ENCODE measurements at regions not wholly inside any gene's neighbourhood (a gene's known extent, or its start where the extent isn't known, plus 50 kb on each side); places are given as distances from the start of the nearest gene placed in this dataset.

GRCh38 chr16:55078699-55079410 is 148.2 kb downstream of the IRX5 start:
- H3K4me2 ChIP-seq (ENCODE audit: low read depth, low read length, poor library complexity, severe bottlenecking) = no peak overlapping the region
- TF ChIP-seq CTCF (conservative IDR thresholded peaks at IDR 0.05; ENCODE audit: low read length) (no peak), EZH2phosphoT487 (IDR thresholded peaks at IDR 0.05; ENCODE audit: borderline replicate concordance) (no peak)

GRCh38 chr16:55081622-55082590 is 151.2 kb downstream of the IRX5 start:
- H3K9me3 ChIP-seq (ENCODE audit: insufficient read depth, low read depth, low read length) = no peaks in the 10 kb centered on the region
- TF ChIP-seq EZH2phosphoT487 (IDR thresholded peaks at IDR 0.05; ENCODE audit: borderline replicate concordance) = no peak
- TF ChIP-seq CTCF (conservative IDR thresholded peaks at IDR 0.05; ENCODE audit: low read length) = no peak
- no peak overlapping the region for H3K4me3 ChIP-seq (ENCODE audit: low read length, poor library complexity, severe bottlenecking)
- no peak overlapping the region for H3K4me2 ChIP-seq (ENCODE audit: low read depth, low read length, poor library complexity, severe bottlenecking)
- no peaks in the 10 kb centered on the region for H3K36me3 ChIP-seq (ENCODE audit: insufficient read depth, low read length)
- H3F3A ChIP-seq (ENCODE audit: low read depth) = no peaks in the 10 kb centered on the region
- H2AFZ ChIP-seq (ENCODE audit: low read length) = no peak overlapping the region
- no peaks in the 10 kb centered on the region for H3K9me2 ChIP-seq (replicated peaks; ENCODE audit: low read depth, low read length)
- no peaks in the 10 kb centered on the region for H3K79me2 ChIP-seq (ENCODE audit: insufficient read depth, low read length)
- no peaks in the 10 kb centered on the region for H3K4me1 ChIP-seq (ENCODE audit: insufficient read depth, low read length, poor library complexity, severe bottlenecking)
- H3K27me3 ChIP-seq (ENCODE audit: insufficient read depth, low read length, poor library complexity, severe bottlenecking) = no peaks in the 10 kb centered on the region
- no peaks in the 10 kb centered on the region for H4K20me1 ChIP-seq (ENCODE audit: insufficient read depth, low read length, poor library complexity, severe bottlenecking)
- H3K9ac ChIP-seq (ENCODE audit: low read depth, low read length, poor library complexity, severe bottlenecking) = no peak overlapping the region

More at GRCh38 chr16:55078699-55079410, 148.2 kb downstream of the IRX5 start:
- Histone ChIP-seq H3K27me3 (ENCODE audit: insufficient read depth, low read length, poor library complexity, severe bottlenecking) (no peaks in the 10 kb centered on the region), H3K9me2 (replicated peaks; ENCODE audit: low read depth, low read length) (no peaks in the 10 kb centered on the region), H3K4me1 (ENCODE audit: insufficient read depth, low read length, poor library complexity, severe bottlenecking) (no peaks in the 10 kb centered on the region), H2AFZ (ENCODE audit: low read length) (no peak overlapping the region), H3K36me3 (ENCODE audit: insufficient read depth, low read length) (no peaks in the 10 kb centered on the region), H3K79me2 (ENCODE audit: insufficient read depth, low read length) (no peaks in the 10 kb centered on the region), H4K20me1 (ENCODE audit: insufficient read depth, low read length, poor library complexity, severe bottlenecking) (no peaks in the 10 kb centered on the region), H3F3A (ENCODE audit: low read depth) (no peaks in the 10 kb centered on the region), H3K9me3 (ENCODE audit: insufficient read depth, low read depth, low read length) (no peaks in the 10 kb centered on the region), H3K9ac (ENCODE audit: low read depth, low read length, poor library complexity, severe bottlenecking) (no peak overlapping the region), H3K4me3 (ENCODE audit: low read length, poor library complexity, severe bottlenecking) (no peak overlapping the region)

- Histone ChIP-seq H3F3A (ENCODE audit: low read depth) (no peaks in the 10 kb centered on the region), H3K79me2 (ENCODE audit: insufficient read depth, low read length) (no peaks in the 10 kb centered on the region), H2AFZ (ENCODE audit: low read length) (no peak overlapping the region), H3K27me3 (ENCODE audit: insufficient read depth, low read length, poor library complexity, severe bottlenecking) (no peaks in the 10 kb centered on the region), H3K4me2 (ENCODE audit: low read depth, low read length, poor library complexity, severe bottlenecking) (no peak overlapping the region), H4K20me1 (ENCODE audit: insufficient read depth, low read length, poor library complexity, severe bottlenecking) (no peaks in the 10 kb centered on the region), H3K9ac (ENCODE audit: low read depth, low read length, poor library complexity, severe bottlenecking) (no peak overlapping the region), H3K9me3 (ENCODE audit: insufficient read depth, low read depth, low read length) (no peaks in the 10 kb centered on the region), H3K4me3 (ENCODE audit: low read length, poor library complexity, severe bottlenecking) (no peak overlapping the region), H3K9me2 (replicated peaks; ENCODE audit: low read depth, low read length) (no peaks in the 10 kb centered on the region), H3K36me3 (ENCODE audit: insufficient read depth, low read length) (no peaks in the 10 kb centered on the region), H3K4me1 (ENCODE audit: insufficient read depth, low read length, poor library complexity, severe bottlenecking) (no peaks in the 10 kb centered on the region)
- TF ChIP-seq CTCF (conservative IDR thresholded peaks at IDR 0.05; ENCODE audit: low read length) = no peak
- TF ChIP-seq EZH2phosphoT487 (IDR thresholded peaks at IDR 0.05; ENCODE audit: borderline replicate concordance) = no peak
Measured at GRCh38 chr16:55082591-55082976, 151.9 kb downstream of the IRX5 start.

Data from Loucy (cell line).